ENCODE measurements at regions not wholly inside any gene's neighbourhood (a gene's known extent, or its start where the extent isn't known, plus 50 kb on each side); places are given as distances from the start of the nearest gene placed in this dataset.

- CTCF ChIA-PET: no interaction called here
- TF ChIP-seq CTCF (IDR thresholded peaks at IDR 0.05; ENCODE audit: control extremely low read depth, extremely low read depth, low read depth, missing control alignments): no peak
Measured at GRCh38 chr4:28913466-28913865, 1806.7 kb upstream of the PCDH7 start.

GRCh38 chr4:28916585-28916984, 1803.6 kb upstream of the PCDH7 start:
- CTCF ChIA-PET: no interaction called here
- TF ChIP-seq CTCF (IDR thresholded peaks at IDR 0.05; ENCODE audit: control extremely low read depth, extremely low read depth, low read depth, missing control alignments): no peak
- no peak for DNase-seq (ENCODE audit: extremely low spot score)
- POLR2A ChIA-PET: no interaction called here

More at GRCh38 chr4:28913466-28913865, 1806.7 kb upstream of the PCDH7 start:
- DNase-seq (ENCODE audit: extremely low spot score): no peak
- POLR2A ChIA-PET: no interaction called here

GRCh38 chr4:28918871-28919270, 1801.3 kb upstream of the PCDH7 start:
- POLR2A ChIA-PET: no interaction called here
- TF ChIP-seq CTCF (IDR thresholded peaks at IDR 0.05; ENCODE audit: control extremely low read depth, extremely low read depth, low read depth, missing control alignments): no peak
- DNase-seq (ENCODE audit: extremely low spot score): no peak
- CTCF ChIA-PET: no interaction called here

- DNase-seq (ENCODE audit: extremely low spot score): no peak
- ChIA-PET CTCF (no interaction called here), POLR2A (no interaction called here)
- TF ChIP-seq CTCF (IDR thresholded peaks at IDR 0.05; ENCODE audit: control extremely low read depth, extremely low read depth, low read depth, missing control alignments): no peak
Measured at GRCh38 chr4:28921886-28922285, 1798.3 kb upstream of the PCDH7 start.

GRCh38 chr4:28926156-28926555, 1794.0 kb upstream of the PCDH7 start:
- ChIA-PET POLR2A (no interaction called here), CTCF (no interaction called here)
- TF ChIP-seq CTCF (IDR thresholded peaks at IDR 0.05; ENCODE audit: control extremely low read depth, extremely low read depth, low read depth, missing control alignments): no peak
- DNase-seq (ENCODE audit: extremely low spot score): no peak

GRCh38 chr4:28942631-28943030, 1777.5 kb upstream of the PCDH7 start:
- CTCF ChIA-PET: interaction anchor here (1.4 kb wide), 1 partner anchor 12 kb away, joined by 3 read pairs; no protein-coding TSS in a partner anchor
- TF ChIP-seq CTCF (IDR thresholded peaks at IDR 0.05; ENCODE audit: control extremely low read depth, extremely low read depth, low read depth, missing control alignments): no peak
- POLR2A ChIA-PET: no interaction called here
- DNase-seq (ENCODE audit: extremely low spot score): no peak

- no peak for TF ChIP-seq CTCF (IDR thresholded peaks at IDR 0.05; ENCODE audit: control extremely low read depth, extremely low read depth, low read depth, missing control alignments)
- CTCF ChIA-PET: interaction anchor here (1.0 to 1.3 kb wide), 2 partner anchors 10 to 14 kb away, joined by 3 to 4 read pairs; no protein-coding TSS in a partner anchor
- POLR2A ChIA-PET: no interaction called here
- DNase-seq (ENCODE audit: extremely low spot score): no peak
Measured at GRCh38 chr4:28947374-28947773, 1772.8 kb upstream of the PCDH7 start.
